NCI-H1092 (cell line): ENCODE measurements at regions not wholly inside any gene's neighbourhood (a gene's known extent, or its start where the extent isn't known, plus 50 kb on each side); places are given as distances from the start of the nearest gene placed in this dataset.

Experiments
- DNase-seq: peaks from one replicate; lab custom pipeline; 2025; lab: John Stamatoyannopoulos, UW

DNA sequence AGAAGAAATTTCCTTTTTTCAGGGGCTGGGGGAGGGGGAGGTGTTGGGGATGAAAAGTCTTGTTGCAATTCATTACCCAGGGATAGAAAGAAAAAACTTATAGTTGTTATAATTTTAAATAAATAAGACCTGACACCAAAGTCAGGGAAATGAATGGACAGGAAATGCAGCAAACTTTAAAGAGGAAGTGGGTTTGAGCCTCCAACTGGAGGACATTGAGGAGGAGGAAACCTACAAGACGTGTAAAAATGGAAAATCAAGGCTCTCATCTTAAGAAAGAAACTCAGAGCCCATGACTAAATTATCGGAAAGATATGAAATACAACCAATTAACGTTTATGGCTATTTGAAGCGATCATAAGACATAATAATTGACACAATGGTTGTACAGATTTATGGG, 54.4 kb downstream of the NIBAN1 start:
- no peak for DNase-seq

DNA sequence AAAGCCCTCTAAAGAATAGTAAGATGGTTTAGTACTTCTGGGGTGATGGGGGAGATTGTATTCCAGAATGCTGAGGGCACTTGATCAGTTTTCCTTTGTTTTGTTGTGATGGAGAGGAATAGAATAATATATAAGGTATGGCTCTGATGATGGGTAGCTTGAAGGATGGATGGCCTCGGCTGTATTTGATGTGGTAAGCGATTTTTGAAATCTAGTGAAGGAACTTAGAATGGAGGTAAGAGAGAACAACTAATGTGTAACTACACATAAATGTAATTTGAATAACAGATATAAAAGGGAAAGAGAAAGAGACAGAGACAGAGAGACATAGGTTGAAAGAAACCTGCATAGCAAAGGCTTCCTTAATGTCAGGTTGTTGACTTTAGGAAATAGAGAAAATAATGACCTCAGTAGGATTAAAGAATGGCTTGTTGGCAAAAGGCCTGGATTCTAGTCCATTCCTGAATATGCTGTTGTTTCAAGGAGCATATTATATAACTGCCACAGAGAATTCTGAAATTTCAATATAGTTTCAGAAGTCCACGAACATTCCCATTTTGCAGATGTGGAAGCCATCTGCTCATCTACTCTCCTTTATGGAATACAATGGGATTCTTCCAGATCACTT, 58.7 kb downstream of the NIBAN1 start:
- no peak for DNase-seq

- no peak for DNase-seq
These were observed 60.2 kb downstream of the NIBAN1 start for GRCh38 chr1:184914149-184914548.

DNA sequence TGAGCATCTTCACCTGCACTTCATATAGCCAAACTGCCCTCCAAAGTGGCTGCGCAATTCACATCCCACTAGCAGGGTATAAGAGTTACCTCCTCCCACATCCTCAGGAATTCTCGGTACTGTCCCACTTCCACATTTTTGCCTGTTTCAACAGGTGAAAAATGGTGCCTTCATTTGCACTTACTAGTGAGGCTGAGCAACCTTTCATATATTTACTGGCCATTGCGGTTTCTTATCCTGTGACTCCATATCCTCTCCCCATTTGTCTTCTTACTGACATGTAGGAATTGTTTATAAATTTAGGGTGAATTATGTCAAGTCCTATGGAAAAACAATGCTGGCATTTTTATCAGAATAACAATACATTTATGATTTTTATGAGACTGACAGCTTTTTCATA, 61.9 kb downstream of the NIBAN1 start:
- no peak for DNase-seq

DNA sequence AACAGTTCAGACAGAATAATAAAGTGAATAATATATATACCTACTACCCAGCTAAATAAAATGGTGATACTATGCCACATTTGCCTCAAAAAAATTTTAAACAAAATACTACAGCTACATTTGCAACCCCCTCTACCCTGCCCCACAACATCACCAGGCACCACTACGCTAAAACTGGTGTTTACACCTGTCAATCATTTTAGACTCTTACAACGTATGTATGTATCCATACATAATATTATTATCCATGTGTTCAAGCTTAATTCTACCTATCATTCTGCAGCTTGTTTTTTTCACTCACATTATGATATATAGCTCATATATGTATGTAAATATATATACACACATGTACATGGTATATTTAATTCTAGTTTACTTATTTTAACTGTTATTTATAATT, 62.5 kb downstream of the NIBAN1 start:
- DNase-seq = no peak

- DNase-seq = no peak
These were observed 63.1 kb downstream of the NIBAN1 start for GRCh38 chr1:184911103-184911745.

DNA sequence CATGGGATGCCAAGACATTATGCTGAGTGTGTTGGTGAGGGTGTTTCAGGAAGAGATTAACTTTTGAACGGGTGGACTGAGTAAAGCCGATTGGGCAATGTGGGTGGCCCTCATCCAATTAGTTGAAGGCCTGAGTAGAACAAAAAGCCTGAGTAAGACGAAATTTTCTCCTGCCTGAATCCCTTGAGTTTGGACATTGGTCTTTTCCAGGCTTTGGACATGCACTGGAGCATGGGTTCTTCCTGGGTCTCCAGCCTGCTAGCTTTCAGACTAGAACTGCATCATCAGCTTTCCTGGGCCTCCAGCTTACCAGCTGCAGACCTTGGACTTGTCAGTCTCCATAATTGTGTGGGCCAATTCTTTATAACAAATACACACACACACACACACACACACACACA, 63.6 kb downstream of the NIBAN1 start:
- no peak for DNase-seq

DNA sequence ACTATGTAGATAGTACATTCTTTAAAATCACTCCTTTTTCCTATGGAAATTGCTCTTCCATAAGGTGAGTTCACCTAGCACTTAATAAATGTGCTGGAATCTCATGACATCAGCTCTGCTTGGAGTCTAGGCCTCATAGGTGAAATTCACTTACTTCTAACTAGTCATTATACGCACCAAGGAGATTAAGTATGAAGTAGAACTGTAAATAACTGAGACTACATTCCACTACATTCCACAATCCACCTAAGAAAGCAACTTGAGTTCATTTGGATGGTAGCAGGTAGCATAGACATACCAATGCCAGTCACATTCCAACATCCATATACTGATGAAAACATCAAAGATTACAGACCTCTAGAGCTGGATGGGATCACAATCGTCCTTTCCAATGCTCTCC, 64.3 kb downstream of the NIBAN1 start:
- DNase-seq = no peak

DNA sequence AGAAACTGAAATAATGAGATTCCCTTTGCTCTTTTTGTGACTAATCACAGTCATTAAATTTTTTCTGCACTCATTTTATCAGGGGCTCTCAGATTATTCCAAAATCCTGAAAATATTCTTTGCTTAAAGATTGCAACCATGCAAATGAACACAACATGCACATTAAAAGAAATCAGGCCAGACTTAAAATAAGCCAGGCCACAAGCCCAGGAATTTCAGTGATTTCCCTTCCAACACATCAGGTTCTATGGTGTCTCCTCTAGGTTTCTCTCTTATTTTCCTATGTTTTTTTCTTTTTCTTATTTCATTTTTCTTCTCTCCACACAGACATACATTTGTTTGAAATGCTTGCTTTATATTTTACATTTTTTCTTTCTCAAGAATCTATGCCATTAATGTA, 65.3 kb downstream of the NIBAN1 start:
- DNase-seq = no peak

DNA sequence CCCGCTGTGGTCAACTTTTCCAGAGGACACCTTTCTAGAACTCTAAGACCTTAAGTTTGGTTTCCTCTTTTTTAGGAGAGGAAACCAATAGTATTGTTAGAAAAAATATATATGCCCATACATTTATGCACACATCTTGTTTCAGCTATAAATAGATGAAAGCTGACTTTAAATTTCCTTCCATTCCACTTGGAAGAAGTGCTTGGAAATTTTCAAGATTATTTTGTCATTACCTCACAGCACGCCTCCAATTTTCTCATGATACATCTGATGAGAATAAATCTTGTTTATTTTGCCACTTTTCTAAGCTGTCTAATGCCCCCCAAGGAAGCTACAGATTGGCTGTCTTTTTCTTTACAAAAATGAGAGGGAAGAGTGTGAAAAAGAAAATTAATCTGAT, 65.8 kb downstream of the NIBAN1 start:
- DNase-seq = no peak

DNA sequence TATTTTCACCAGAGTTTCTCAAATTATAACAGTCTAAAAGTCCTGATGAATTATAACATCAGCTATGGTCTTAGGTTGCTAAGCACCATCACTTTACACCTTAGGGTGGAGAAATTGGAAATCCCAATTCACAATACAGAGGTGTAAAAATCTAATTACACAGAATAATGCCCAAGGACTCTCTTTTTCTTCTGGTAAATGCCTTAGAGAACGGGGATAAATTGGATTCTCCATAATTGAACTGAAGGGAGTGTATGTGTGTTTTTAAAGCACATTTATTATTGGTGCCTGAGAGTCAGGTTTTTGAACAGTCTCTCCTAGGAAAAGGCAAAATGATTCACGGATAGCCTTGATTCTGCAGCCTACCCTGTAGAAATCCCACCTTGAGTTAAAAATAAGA, 66.8 kb downstream of the NIBAN1 start:
- no peak for DNase-seq

GRCh38 chr1:184906761-184907160, 67.5 kb downstream of the NIBAN1 start:
- DNase-seq = no peak

- DNase-seq = peak; percentile 97
These were observed 68.5 kb downstream of the NIBAN1 start for GRCh38 chr1:184905601-184906322.

DNA sequence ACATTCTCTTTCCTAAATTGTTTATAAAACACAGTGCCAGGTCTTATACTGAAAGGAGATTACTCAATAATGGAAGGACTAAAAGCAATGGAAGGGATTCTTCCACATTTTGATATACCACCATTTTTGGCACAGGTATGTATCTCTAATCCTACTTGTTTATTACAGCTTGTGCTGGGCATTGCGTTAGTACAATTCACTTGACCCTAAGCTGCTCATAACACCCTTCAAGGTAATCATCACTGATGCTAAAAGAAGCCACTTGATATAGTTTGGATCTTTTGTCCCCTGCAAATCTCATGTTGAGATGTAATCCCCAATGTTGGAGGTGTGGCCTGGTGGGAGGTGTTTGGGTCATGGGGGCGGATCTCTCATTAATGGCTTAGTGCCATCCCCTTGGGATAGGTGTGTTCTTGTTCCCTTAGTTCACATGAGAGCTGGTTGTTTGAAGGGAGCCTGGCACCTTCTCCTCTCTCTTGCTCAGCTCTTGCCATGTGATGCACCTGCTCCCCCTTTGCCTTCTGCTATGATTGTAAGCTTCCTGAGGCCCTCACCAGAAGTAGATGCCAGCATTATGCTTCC, 71.1 kb downstream of the NIBAN1 start:
- DNase-seq = no peak

- no peak for DNase-seq
These were observed 73.8 kb downstream of the NIBAN1 start for GRCh38 chr1:184900507-184900906.

DNA sequence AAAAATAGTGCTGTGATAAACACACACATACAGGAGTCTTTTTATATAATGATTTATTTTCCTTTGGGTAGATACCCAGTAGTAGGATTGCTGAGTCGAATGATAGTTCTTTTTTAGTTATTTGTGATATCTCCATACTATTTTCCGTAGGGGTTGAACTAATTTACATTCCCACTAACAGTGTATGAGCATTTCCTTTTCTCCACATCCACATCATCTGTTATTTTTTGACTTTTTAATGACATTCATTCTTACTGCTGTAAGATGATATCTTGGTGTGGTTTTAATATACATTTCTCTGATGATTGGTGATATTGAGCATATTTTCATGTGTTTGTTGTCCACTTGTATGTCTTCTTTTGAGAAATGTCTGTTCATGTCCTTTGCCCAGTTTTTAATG, 78.3 kb downstream of the NIBAN1 start:
- no peak for DNase-seq

DNA sequence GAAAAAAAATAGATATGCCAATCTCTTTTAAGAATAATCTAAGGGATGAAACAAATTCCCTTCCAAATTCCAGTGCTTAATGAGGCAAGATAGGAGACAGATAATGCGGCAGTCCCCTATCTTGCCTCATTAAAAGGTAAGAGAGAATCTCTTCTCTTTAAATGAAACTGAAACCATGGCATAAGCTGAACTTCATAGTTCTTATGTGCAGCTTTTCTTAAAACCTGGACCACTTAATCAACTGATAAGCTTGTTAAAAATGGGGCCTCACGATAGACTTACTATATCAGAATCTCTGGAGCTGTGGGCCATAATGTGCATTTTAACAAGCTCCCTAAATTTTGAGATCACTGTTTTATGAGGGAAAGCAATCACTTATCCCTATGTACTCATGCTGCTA, 79.2 kb downstream of the NIBAN1 start:
- DNase-seq = no peak

- no peak for DNase-seq
These were observed 80.6 kb downstream of the NIBAN1 start for GRCh38 chr1:184893695-184894094.

- DNase-seq = no peak
These were observed 82.2 kb downstream of the NIBAN1 start for GRCh38 chr1:184892116-184892515.

DNA sequence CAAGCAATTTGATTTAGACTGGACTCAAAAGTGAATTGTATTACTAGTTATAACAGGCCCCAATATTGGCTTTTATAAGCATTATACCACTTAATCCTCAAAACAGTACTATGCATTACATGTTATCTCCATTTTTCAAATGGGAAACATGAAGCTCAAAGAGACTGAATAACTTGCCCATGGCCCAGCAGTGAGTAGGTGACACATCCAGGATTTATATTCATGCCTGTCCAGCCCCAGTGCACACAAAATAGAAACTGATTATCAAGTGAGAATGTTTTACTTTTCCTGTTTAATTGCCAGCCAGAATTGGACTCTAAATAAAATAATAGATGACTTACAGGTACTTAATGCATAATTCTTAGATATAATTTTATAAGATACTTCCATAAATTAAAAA, 82.9 kb downstream of the NIBAN1 start:
- no peak for DNase-seq

- DNase-seq = no peak
These were observed 83.8 kb downstream of the NIBAN1 start for GRCh38 chr1:184890539-184890973.

- no peak for DNase-seq
These were observed 84.4 kb downstream of the NIBAN1 start for GRCh38 chr1:184889902-184890301.

GRCh38 chr1:184889166-184889565, 85.1 kb downstream of the NIBAN1 start:
- DNase-seq = no peak
